Nephron (organoid): ENCODE measurements at regions not wholly inside any gene's neighbourhood (a gene's known extent, or its start where the extent isn't known, plus 50 kb on each side); places are given as distances from the start of the nearest gene placed in this dataset.

Source experiments
- H3K27ac Mint-ChIP-seq, 3 experiments: 2 replicates each; pipeline ENCODE4 v1.8.0; 2020; ENCODE audit warnings: mixed read lengths in 3 of 3, mild to moderate bottlenecking in 2 of 3, moderate library complexity in 1 of 3
- H3K27me3 Mint-ChIP-seq: 2 replicates; pipeline ENCODE4 v1.8.0; 2021; ENCODE audit warnings: low read depth, mild to moderate bottlenecking, moderate library complexity, mixed read lengths
- H3K36me3 Mint-ChIP-seq: 2 replicates; pipeline ENCODE4 v1.8.0; 2020; ENCODE audit warnings: low read depth, mixed read lengths
- H3K4me1 Mint-ChIP-seq: 2 replicates; pipeline ENCODE4 v1.8.0; 2020; ENCODE audit warnings: mixed read lengths
- H3K4me3 Mint-ChIP-seq, 3 experiments: 2 replicates each; pipeline ENCODE4 v1.8.0; 2020; ENCODE audit warnings: mild to moderate bottlenecking in 3 of 3, mixed read lengths in 3 of 3, moderate library complexity in 2 of 3
- H3K9me3 Mint-ChIP-seq: 2 replicates; pipeline ENCODE4 v1.8.0; 2020; ENCODE audit warnings: mixed read lengths
- TF ChIP-seq, protein P1 (sequence below), 3 experiments: fragments of 200-600 bp; sonication (generic); IDR thresholded peaks; one replicate each; pipeline ENCODE4 v1.5.0; 2021; ENCODE audit warnings: antibody characterized with exemption in 3 of 3; ENCODE audit not compliant: unreplicated experiment in 3 of 3

DNA sequence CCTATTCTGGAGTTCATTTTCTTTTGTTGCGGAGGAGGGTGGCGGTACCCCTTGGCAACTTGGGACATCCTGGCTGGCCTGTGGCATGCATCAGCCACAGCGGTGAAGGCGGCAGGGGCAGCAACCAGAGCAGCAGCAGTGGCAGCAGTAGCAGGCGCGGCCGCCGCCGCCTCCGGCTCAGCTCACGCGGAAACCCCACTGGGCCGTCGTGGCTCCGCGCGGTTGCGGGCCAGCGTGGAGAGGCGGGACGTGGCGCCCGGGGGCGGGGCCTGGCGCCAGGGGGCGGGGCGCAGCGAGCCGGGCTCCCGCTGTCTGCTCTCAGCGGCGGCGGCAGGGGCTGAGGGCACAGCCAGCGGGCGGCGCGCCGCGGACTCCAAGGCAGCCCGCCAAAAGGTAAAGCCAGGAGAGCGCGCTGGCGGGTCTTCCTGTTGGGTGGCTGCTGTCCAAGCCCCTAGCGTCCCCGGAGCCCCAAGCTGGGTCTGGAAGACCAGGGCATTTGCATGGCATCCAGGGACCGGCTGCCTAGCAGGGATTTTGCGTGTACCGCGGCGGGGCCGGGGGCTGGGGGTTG is 334.4 kb upstream of the THRB start:
- H3K27ac Mint-ChIP-seq: no peak overlapping the region
- H3K4me3 Mint-ChIP-seq: peak overlapping the region; percentile 87 to 90 (median 89)
- peaks cover 51% of the 10 kb centered on the region for H3K27me3 Mint-ChIP-seq
- TF ChIP-seq, protein P1, sequence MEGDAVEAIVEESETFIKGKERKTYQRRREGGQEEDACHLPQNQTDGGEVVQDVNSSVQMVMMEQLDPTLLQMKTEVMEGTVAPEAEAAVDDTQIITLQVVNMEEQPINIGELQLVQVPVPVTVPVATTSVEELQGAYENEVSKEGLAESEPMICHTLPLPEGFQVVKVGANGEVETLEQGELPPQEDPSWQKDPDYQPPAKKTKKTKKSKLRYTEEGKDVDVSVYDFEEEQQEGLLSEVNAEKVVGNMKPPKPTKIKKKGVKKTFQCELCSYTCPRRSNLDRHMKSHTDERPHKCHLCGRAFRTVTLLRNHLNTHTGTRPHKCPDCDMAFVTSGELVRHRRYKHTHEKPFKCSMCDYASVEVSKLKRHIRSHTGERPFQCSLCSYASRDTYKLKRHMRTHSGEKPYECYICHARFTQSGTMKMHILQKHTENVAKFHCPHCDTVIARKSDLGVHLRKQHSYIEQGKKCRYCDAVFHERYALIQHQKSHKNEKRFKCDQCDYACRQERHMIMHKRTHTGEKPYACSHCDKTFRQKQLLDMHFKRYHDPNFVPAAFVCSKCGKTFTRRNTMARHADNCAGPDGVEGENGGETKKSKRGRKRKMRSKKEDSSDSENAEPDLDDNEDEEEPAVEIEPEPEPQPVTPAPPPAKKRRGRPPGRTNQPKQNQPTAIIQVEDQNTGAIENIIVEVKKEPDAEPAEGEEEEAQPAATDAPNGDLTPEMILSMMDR (IDR thresholded peaks at IDR 0.05; ENCODE audit: unreplicated experiment in 3 of 3): no peak
- H3K36me3 Mint-ChIP-seq: no peaks in the 10 kb centered on the region
- H3K9me3 Mint-ChIP-seq: no peaks in the 10 kb centered on the region
- peaks cover 10% of the 10 kb centered on the region for H3K4me1 Mint-ChIP-seq

DNA sequence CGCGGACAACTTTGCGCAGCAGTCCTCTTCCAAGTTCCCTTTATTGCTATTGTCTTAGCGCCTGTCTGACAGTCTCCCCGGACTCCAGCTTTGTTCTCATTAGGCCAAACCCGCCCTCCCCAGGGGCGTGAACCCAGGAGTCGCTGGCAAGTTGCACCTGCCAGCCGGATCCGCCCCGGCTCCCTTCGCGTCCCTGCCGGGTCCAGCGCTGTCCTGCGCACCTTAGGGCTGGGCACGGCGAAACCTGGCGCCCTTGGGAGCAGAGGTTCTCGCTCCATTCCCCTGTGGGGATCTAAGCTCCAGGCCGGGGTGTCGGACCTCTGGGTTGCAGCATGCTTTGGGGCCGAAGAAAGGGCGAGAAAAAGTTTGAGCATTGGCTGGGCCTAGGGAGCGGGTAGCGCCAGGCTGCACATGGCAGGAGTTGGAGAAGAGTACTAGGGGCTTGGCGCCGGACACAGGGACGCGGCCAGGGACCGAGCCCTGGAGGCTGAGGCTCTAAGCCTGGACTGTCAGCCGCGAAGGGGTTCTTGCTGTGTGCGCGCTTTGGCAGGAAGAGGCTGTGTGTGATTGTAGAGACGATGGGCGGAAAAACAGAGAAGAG is 335.1 kb upstream of the THRB start:
- peak overlapping the region in 2 of 3 experiments; percentile 1 to 9 for H3K27ac Mint-ChIP-seq
- H3K27me3 Mint-ChIP-seq: peaks cover 53% of the 10 kb centered on the region
- no peaks in the 10 kb centered on the region for H3K36me3 Mint-ChIP-seq
- peaks cover 10% of the 10 kb centered on the region for H3K4me1 Mint-ChIP-seq
- no peaks in the 10 kb centered on the region for H3K9me3 Mint-ChIP-seq
- TF ChIP-seq, protein P1 (IDR thresholded peaks at IDR 0.05; ENCODE audit: unreplicated experiment in 3 of 3): no peak
- peak overlapping the region; percentile 87 to 90 (median 89) for H3K4me3 Mint-ChIP-seq

DNA sequence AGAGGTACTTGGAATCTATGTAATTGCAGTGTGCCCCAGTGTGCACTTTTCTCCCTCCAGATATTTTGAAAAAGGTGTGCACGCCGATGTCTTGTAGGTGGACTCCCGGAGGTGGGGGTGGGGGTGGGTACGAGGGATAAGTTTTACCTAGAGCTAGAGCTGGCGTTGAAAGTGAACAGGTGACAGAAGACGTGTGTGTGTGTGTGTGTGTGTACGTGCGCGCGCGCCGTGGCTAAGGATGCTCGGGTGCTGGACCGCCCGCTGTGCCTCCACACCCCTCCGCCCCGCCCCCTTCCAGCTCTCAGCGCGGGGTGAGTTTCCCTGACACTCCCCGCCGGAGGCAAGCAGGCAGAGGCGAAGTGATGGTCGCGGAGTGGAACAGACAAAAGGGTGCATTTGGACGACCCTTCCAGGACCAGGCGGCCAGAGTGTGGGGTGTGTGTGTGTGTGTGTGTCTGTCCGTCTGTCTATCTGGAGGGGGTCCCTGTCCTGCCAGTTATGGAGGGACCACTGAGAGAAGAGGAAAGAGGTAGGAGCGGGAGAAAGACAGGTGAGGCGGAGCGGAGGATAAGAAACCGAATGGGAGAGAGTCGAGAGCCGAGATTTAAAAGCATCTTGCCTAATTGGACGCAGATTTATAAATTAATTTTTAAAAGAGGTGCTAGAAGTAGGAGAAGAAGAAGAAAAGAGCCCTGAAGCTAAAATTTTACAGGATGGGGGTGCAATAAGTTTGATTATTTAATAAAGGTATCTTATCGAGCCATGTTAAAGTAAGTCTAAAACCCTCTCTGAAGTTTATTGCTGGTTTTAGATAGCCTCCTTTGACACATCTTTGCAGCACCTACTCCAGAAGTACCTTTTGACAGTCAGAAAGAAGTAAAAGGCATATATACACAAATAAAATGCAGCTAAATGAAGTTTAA is 335.8 kb upstream of the THRB start:
- Mint-ChIP-seq H3K36me3 (no peaks in the 10 kb centered on the region), H3K27ac (peak overlapping the region in 2 of 3 experiments; percentile 9 to 27), H3K4me1 (peaks cover 10% of the 10 kb centered on the region), H3K9me3 (no peaks in the 10 kb centered on the region), H3K27me3 (peaks cover 56% of the 10 kb centered on the region), H3K4me3 (peak overlapping the region; percentile 87 to 90 (median 89))
- TF ChIP-seq, protein P1 (IDR thresholded peaks at IDR 0.05; ENCODE audit: unreplicated experiment in 3 of 3): no peak

DNA sequence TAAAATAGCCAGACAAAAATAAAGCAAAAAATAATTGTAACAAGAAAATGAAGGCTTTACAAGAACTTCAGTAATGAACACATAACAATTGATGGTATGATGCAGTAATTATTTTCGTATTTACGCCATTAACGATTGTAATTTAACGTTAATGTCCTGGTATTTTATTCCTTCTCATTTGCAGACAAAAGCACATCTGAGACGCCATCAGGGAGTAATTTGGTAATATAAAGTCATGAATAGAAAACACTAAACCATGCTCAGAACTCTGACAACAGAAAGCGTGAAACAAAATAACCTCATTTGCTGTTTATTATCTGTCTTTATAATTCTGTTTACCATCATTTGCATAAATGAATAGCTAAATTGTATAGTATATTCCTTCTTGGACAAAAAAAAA is 336.6 kb upstream of the THRB start:
- Mint-ChIP-seq H3K9me3 (no peaks in the 10 kb centered on the region), H3K4me3 (peak overlapping the region; percentile 10 to 89 (median 44)), H3K4me1 (peaks cover 10% of the 10 kb centered on the region), H3K36me3 (peaks cover 4% of the 10 kb centered on the region), H3K27ac (no peak overlapping the region), H3K27me3 (peaks cover 56% of the 10 kb centered on the region)
- TF ChIP-seq, protein P1 (IDR thresholded peaks at IDR 0.05; ENCODE audit: unreplicated experiment in 3 of 3): no peak

DNA sequence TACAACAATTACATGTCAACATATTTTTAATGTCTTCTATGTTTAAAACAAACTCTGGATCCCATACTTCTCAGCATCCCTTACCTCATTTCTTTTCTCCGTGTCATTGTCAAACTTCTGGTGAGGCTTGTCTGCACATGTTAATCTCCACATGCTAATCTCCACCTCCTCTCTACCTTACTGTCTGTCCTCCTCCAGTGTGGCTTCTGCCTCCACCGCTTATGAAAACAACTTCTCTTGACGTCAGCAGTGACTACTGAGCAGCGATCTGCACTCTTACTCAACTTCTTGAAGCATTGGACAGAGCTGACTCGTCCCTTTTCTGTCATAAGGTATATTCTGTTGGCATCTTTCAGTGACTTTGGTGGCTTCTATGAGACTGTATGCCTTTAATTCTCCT is 338.2 kb upstream of the THRB start:
- TF ChIP-seq, protein P1 (IDR thresholded peaks at IDR 0.05; ENCODE audit: unreplicated experiment in 3 of 3): no peak
- peaks cover 11% of the 10 kb centered on the region for H3K4me1 Mint-ChIP-seq
- no peaks in the 10 kb centered on the region for H3K9me3 Mint-ChIP-seq
- peaks cover 39% of the 10 kb centered on the region for H3K27me3 Mint-ChIP-seq
- H3K4me3 Mint-ChIP-seq: peak overlapping the region; percentile 2 to 48 (median 3)
- no peak overlapping the region for H3K27ac Mint-ChIP-seq
- peaks cover 4% of the 10 kb centered on the region for H3K36me3 Mint-ChIP-seq
